ENCODE measurements at regions not wholly inside any gene's neighbourhood (a gene's known extent, or its start where the extent isn't known, plus 50 kb on each side); places are given as distances from the start of the nearest gene placed in this dataset.

DNA sequence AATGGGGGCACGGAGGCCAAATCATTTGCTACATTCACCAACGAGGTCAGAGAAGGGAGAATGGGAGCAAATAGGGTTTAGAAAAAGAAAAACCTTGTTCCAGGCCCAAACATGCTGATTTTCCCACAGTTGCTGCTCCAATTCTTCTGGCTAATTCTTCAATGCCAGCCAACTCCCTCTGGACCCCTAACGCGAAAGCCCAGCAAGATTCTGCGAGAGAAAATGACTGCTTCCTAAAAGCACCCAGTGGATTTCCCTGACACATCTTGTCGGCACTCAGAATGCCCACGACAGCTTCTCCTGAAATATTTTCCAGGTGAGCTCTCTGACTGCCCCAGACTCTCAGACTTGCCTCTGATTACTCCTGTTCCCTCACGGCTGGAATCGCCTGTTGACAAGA, 689.4 kb downstream of the MED13L start:
- Histone ChIP-seq H3K4me2 (ENCODE audit: low read length) (no peak overlapping the region), H3K27ac (ENCODE audit: low read length) (no peak overlapping the region)
- TF ChIP-seq CTCF (IDR thresholded peaks at IDR 0.05; ENCODE audit: poor library complexity, severe bottlenecking) (no peak), MXI1 (conservative IDR thresholded peaks at IDR 0.05; ENCODE audit: poor library complexity, severe bottlenecking) (no peak), EP300 (conservative IDR thresholded peaks at IDR 0.05; ENCODE audit: poor library complexity, severe bottlenecking) (no peak), REST (IDR thresholded peaks at IDR 0.05; ENCODE audit: borderline replicate concordance) (no peak), SMC3 (conservative IDR thresholded peaks at IDR 0.05; ENCODE audit: poor library complexity) (no peak), EZH2 (IDR thresholded peaks at IDR 0.05; ENCODE audit: borderline replicate concordance, insufficient read depth, low read length, poor library complexity, severe bottlenecking) (no peak), TAF1 (IDR thresholded peaks at IDR 0.05; ENCODE audit: low read depth) (no peak), POLR2AphosphoS5 (IDR thresholded peaks at IDR 0.05) (no peak), RAD21 (conservative IDR thresholded peaks at IDR 0.05) (no peak)

GRCh38 chr12:115584156-115584555, 693.3 kb downstream of the MED13L start:
- Histone ChIP-seq H3K27ac (ENCODE audit: low read length) (no peak overlapping the region), H4K20me1 (ENCODE audit: insufficient read depth) (no peaks in the 10 kb centered on the region), H3F3A (ENCODE audit: insufficient read depth, low read length, poor library complexity, severe bottlenecking) (no peaks in the 10 kb centered on the region), H3K4me2 (ENCODE audit: low read length) (no peak overlapping the region), H3K9ac (ENCODE audit: low read length) (no peak overlapping the region), H3K79me2 (replicated peaks; ENCODE audit: insufficient read depth, low read length) (no peaks in the 10 kb centered on the region), H3K4me3 (ENCODE audit: low read length) (no peak overlapping the region), H3K27me3 (ENCODE audit: insufficient read depth, low read depth, low read length) (no peaks in the 10 kb centered on the region), H3K9me2 (ENCODE audit: insufficient read depth, low read length) (no peaks in the 10 kb centered on the region), H3K36me3 (ENCODE audit: insufficient read depth, low read length) (no peaks in the 10 kb centered on the region), H2AFZ (ENCODE audit: low read depth, low read length) (no peak overlapping the region), H3K9me3 (ENCODE audit: low read length) (no peaks in the 10 kb centered on the region)
- TF ChIP-seq EZH2 (IDR thresholded peaks at IDR 0.05; ENCODE audit: borderline replicate concordance, insufficient read depth, low read length, poor library complexity, severe bottlenecking) (no peak), MXI1 (conservative IDR thresholded peaks at IDR 0.05; ENCODE audit: poor library complexity, severe bottlenecking) (no peak), EP300 (conservative IDR thresholded peaks at IDR 0.05; ENCODE audit: poor library complexity, severe bottlenecking) (no peak), POLR2AphosphoS5 (IDR thresholded peaks at IDR 0.05) (no peak), RAD21 (conservative IDR thresholded peaks at IDR 0.05) (no peak), SMC3 (conservative IDR thresholded peaks at IDR 0.05; ENCODE audit: poor library complexity) (no peak)

More for the DNA sequence above, 689.4 kb downstream of the MED13L start:
- Histone ChIP-seq H3K9ac (ENCODE audit: low read length) (no peak overlapping the region), H4K20me1 (ENCODE audit: insufficient read depth) (no peaks in the 10 kb centered on the region), H3K27me3 (ENCODE audit: insufficient read depth, low read depth, low read length) (no peaks in the 10 kb centered on the region), H2AFZ (ENCODE audit: low read depth, low read length) (no peak overlapping the region), H3K4me3 (ENCODE audit: low read length) (no peak overlapping the region), H3K79me2 (replicated peaks; ENCODE audit: insufficient read depth, low read length) (no peaks in the 10 kb centered on the region), H3F3A (ENCODE audit: insufficient read depth, low read length, poor library complexity, severe bottlenecking) (no peaks in the 10 kb centered on the region), H3K36me3 (ENCODE audit: insufficient read depth, low read length) (no peaks in the 10 kb centered on the region), H3K9me2 (ENCODE audit: insufficient read depth, low read length) (no peaks in the 10 kb centered on the region), H3K9me3 (ENCODE audit: low read length) (no peaks in the 10 kb centered on the region)
